ENCODE measurements at regions not wholly inside any gene's neighbourhood (a gene's known extent, or its start where the extent isn't known, plus 50 kb on each side); places are given as distances from the start of the nearest gene placed in this dataset.
"Not testable (repeated sequence)": the region's sequence is repeated elsewhere in the genome, so short reads cannot be mapped to it uniquely, and the experiment has no call there.

DNA sequence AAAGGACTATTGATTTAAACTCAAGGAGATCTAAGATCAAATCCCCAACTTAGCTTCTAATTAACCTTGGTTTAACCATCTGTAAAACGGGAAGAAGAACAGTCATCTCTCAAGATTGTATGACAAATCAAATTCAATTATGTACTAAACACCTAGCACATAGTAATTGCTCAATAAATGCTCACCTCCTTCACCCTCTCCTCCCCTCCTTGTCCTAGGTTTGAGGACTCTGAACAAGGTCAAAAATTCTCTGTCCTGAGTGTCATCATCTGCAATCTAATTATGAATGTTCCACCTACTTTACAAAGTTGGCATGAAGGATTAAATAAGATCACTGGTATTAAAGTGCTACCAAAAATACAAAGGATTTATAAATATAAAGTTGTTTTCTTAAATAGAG, 320.1 kb upstream of the PPARGC1A start:
- H3K4me3 ChIP-seq (ENCODE audit: low read depth, low read length) = no peak overlapping the region
- TF ChIP-seq, protein P1, sequence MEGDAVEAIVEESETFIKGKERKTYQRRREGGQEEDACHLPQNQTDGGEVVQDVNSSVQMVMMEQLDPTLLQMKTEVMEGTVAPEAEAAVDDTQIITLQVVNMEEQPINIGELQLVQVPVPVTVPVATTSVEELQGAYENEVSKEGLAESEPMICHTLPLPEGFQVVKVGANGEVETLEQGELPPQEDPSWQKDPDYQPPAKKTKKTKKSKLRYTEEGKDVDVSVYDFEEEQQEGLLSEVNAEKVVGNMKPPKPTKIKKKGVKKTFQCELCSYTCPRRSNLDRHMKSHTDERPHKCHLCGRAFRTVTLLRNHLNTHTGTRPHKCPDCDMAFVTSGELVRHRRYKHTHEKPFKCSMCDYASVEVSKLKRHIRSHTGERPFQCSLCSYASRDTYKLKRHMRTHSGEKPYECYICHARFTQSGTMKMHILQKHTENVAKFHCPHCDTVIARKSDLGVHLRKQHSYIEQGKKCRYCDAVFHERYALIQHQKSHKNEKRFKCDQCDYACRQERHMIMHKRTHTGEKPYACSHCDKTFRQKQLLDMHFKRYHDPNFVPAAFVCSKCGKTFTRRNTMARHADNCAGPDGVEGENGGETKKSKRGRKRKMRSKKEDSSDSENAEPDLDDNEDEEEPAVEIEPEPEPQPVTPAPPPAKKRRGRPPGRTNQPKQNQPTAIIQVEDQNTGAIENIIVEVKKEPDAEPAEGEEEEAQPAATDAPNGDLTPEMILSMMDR (IDR thresholded peaks at IDR 0.05; ENCODE audit: low read depth, low read length) = no peak

DNA sequence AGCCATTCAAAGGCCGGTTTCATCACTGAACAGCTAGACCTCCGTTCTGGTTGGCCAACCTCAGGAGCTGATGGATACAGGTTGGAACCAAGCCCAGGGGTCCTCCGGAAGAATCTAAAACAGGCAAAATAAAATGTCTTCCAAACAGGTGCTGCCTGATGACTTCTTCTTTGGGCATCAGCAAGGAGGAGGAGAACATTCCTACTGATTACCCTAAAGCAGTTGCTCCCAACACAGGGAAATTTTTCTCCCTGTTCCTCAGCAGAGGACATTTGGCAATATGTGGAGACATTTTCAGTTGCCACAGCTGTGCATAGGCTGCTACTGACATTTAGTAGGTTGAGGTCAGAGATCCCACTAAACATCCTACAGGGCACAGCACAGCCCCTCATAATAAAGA, 319.3 kb upstream of the PPARGC1A start:
- TF ChIP-seq, protein P1 (IDR thresholded peaks at IDR 0.05; ENCODE audit: low read depth, low read length) = no peak
- H3K4me3 ChIP-seq (ENCODE audit: low read depth, low read length) = no peak overlapping the region

DNA sequence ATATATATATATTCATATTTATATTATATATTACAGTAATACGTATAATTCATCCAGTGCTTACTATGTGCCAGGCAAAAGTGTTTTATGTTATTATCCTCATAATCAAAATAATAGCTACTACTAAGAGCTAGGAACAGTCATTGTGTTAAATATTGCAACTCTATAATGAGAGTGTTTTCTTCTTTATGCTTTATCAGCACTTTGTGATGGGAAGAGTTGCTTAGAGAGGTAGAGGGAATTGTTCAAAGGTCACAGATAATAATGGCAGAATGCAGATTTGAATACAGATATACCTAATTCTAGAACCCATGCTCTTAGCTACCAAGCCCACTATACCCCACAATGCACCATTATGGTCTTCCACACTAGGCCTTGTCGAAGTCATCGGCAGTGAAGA, 318.8 kb upstream of the PPARGC1A start:
- H3K4me3 ChIP-seq (ENCODE audit: low read depth, low read length) = no peak overlapping the region
- TF ChIP-seq, protein P1 (IDR thresholded peaks at IDR 0.05; ENCODE audit: low read depth, low read length) = no peak

DNA sequence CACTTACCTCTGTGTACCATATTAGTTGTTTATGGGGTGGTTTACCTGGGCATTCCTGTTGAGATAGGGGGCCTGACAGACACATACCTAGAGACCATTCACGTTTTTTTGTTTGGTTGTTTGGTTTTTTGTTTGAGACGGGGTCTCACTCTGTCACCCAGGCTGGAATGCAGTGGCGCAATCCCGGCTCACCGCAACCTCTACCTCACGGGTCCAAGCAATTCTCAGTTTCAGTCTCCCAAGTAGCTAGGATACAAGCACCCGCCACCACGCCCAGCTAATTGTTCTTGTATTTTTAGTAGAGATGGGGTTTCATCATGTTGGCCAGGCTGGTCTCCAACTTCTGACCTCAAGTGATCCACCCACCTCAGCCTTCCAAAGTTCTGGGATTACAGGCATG, 314.9 kb upstream of the PPARGC1A start:
- not testable (repeated sequence) for H3K4me3 ChIP-seq (ENCODE audit: low read depth, low read length)

DNA sequence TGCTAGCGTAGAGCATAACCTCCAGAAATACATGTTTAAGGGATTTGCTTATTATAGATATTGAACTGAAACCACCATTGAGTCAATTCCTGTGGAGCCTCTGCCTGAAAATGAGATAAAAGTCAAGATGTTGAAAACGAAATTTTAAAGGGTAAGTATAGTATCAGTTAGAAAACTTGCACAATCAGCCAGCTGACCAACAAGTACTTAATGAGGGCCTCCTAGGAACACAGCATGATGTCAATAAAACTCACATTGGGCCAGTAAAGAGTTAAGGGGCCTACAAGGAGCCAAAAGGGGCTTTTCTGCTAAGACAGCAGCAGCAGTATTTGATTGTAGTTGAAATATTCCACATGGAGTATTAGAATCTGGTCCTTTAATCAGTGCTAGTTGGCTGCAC, 314.1 kb upstream of the PPARGC1A start:
- TF ChIP-seq, protein P1 (IDR thresholded peaks at IDR 0.05; ENCODE audit: low read depth, low read length) = no peak
- no peak overlapping the region for H3K4me3 ChIP-seq (ENCODE audit: low read depth, low read length)

DNA sequence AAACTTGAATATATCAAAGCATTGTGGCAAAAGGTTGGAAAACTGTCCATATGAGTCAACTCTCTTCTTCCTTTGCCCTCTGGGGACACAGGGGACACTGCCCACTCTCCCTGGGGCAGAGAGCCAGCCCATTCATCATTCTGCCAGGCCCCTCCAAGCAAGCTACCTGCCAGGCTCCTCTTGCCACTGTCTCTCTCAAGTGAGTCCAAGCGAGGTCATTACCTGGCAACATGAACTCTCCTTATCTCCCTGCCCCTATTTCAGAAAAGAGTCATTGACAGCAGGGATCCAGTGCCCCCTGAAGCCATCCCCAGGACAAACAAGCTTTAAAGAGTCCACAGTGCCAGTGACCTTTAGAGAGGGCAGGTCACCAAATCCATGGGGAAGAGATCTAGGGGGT, 312.7 kb upstream of the PPARGC1A start:
- no peak overlapping the region for H3K4me3 ChIP-seq (ENCODE audit: low read depth, low read length)
- TF ChIP-seq, protein P1 (IDR thresholded peaks at IDR 0.05; ENCODE audit: low read depth, low read length) = no peak

DNA sequence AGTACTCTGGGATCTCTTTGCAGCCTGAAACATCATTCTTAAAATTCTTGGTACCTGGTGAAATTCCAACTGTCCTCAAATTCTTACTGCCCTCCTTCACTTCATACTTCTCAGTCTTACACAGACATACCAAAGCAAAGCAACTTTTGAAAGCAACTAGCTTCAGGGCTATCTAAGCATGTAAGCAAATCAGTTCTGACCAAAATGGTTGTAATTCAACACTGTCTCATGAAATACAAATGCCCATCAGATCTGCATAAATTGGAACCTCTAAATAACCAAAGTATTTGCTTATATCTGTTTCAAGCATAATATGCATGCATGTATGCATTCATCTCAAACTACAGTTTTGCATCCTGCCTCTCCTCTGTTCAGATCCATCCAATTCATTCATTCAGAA, 308.1 kb upstream of the PPARGC1A start:
- H3K4me3 ChIP-seq (ENCODE audit: low read depth, low read length) = no peak overlapping the region
- TF ChIP-seq, protein P1 (IDR thresholded peaks at IDR 0.05; ENCODE audit: low read depth, low read length) = no peak

DNA sequence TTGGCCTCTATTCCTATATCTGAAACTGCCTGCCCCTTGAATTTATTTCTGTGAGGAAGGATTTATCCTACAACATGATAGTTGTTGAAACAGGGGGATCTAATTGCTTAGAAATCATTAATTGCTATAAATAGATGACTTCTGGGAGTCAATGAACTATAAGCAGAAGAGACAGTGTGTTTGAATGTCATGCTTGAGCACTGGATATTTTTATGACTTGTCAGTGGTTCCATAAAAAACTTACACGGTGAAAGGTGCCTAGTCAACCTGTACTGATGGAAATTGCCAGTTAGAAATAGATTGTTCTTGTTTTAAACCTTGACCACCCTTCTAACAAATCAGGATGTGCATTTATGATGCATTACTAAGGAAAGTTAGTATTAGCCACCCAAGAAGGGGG, 306.9 kb upstream of the PPARGC1A start:
- no peak overlapping the region for H3K4me3 ChIP-seq (ENCODE audit: low read depth, low read length)
- TF ChIP-seq, protein P1 (IDR thresholded peaks at IDR 0.05; ENCODE audit: low read depth, low read length) = no peak
